GM23338 (cell line): ENCODE measurements at regions not wholly inside any gene's neighbourhood (a gene's known extent, or its start where the extent isn't known, plus 50 kb on each side); places are given as distances from the start of the nearest gene placed in this dataset.

ENCODE experiments used
- ATAC-seq: fragments of 200-7000 bp; cut with Tn5 transposase; 3 replicates; pipeline ENCODE4 v1.9.1; 2020
- DNase-seq: peaks from one replicate; pipeline ENCODE4 v3.0.0-alpha.2; 2015; ENCODE audit warnings: low spot score
- H2AFZ ChIP-seq: fragments of 200-600 bp; sonication (generic); 2 replicates; pipeline ENCODE4 v1.8.0; 2016; ENCODE audit warnings: antibody characterized with exemption, mild to moderate bottlenecking, moderate library complexity
- H3F3A ChIP-seq: fragments of 200-600 bp; sonication (generic); replicated peaks from 2 replicates; pipeline ENCODE4 v1.8.0; 2017; ENCODE audit warnings: antibody characterized with exemption, mixed run types, low read depth
- H3K27ac ChIP-seq: fragments of 200-600 bp; sonication (generic); 2 replicates; pipeline ENCODE4 v1.6.1; 2016; ENCODE audit warnings: low read depth
- H3K27me3 ChIP-seq: fragments of 200-600 bp; sonication (generic); 2 replicates; pipeline ENCODE4 v1.8.0; 2016; ENCODE audit warnings: mild to moderate bottlenecking, mixed run types, moderate library complexity; ENCODE audit not compliant: insufficient read depth
- H3K36me3 ChIP-seq: fragments of 200-600 bp; sonication (generic); 2 replicates; pipeline ENCODE4 v1.8.0; 2016; ENCODE audit warnings: mild to moderate bottlenecking; ENCODE audit not compliant: insufficient read depth
- H3K4me1 ChIP-seq: fragments of 200-600 bp; sonication (generic); 2 replicates; pipeline ENCODE4 v1.8.0; 2016; ENCODE audit warnings: mild to moderate bottlenecking, moderate library complexity; ENCODE audit not compliant: insufficient read depth
- H3K4me2 ChIP-seq: fragments of 200-600 bp; sonication (generic); 2 replicates; pipeline ENCODE4 v1.7.1; 2017; ENCODE audit warnings: mixed run types
- H3K4me3 ChIP-seq: fragments of 200-600 bp; sonication (generic); 2 replicates; pipeline ENCODE4 v1.6.1; 2016; ENCODE audit warnings: mixed run types
- H3K79me2 ChIP-seq: fragments of 200-600 bp; sonication (generic); replicated peaks from 2 replicates; pipeline ENCODE4 v1.8.0; 2017; ENCODE audit warnings: mild to moderate bottlenecking; ENCODE audit not compliant: insufficient read depth
- H3K9me2 ChIP-seq: fragments of 200-600 bp; sonication (generic); 2 replicates; pipeline ENCODE4 v1.8.0; 2017; ENCODE audit not compliant: insufficient read depth
- H4K20me1 ChIP-seq: fragments of 200-600 bp; sonication (generic); replicated peaks from 2 replicates; pipeline ENCODE4 v1.8.0; 2017; ENCODE audit warnings: mild to moderate bottlenecking; ENCODE audit not compliant: insufficient read depth
- H3K27ac Mint-ChIP-seq: 2 replicates; pipeline ENCODE4 v1.8.0; 2020; ENCODE audit warnings: inconsistent platforms, mild to moderate bottlenecking, moderate library complexity, mixed read lengths
- H3K27me3 Mint-ChIP-seq: 3 replicates; pipeline ENCODE4 v1.8.0; 2022; ENCODE audit warnings: low read depth, mild to moderate bottlenecking, moderate library complexity, mixed read lengths, inconsistent platforms; ENCODE audit not compliant: insufficient read depth, poor library complexity
- H3K36me3 Mint-ChIP-seq: 3 replicates; pipeline ENCODE4 v1.8.0; 2021; ENCODE audit warnings: low read depth, mild to moderate bottlenecking, inconsistent platforms, moderate library complexity, mixed read lengths
- H3K4me1 Mint-ChIP-seq: 3 replicates; pipeline ENCODE4 v1.8.0; 2020; ENCODE audit warnings: mild to moderate bottlenecking, inconsistent platforms, mixed read lengths
- H3K4me3 Mint-ChIP-seq: 3 replicates; pipeline ENCODE4 v1.8.0; 2021; ENCODE audit warnings: moderate library complexity, mild to moderate bottlenecking, inconsistent platforms, mixed read lengths
- H3K9me3 Mint-ChIP-seq: 3 replicates; pipeline ENCODE4 v1.8.0; 2020; ENCODE audit warnings: moderate library complexity, mild to moderate bottlenecking, inconsistent platforms, mixed read lengths
- CREB1 ChIP-seq: fragments of 250-450 bp; sonication (Bioruptor Pico); IDR thresholded peaks from 2 replicates; pipeline ENCODE4 v1.5.0; 2020; ENCODE audit warnings: low read depth, mild to moderate bottlenecking, moderate library complexity
- CTCF ChIP-seq, 2 experiments: fragments of 200-600 bp in 1 of 2; sonication (generic) in 1 of 2; conservative IDR thresholded peaks; 2 replicates each; pipeline versions ENCODE4 v1.5.1 to v1.6.1; 2016 to 2017; ENCODE audit warnings: antibody characterized with exemption in 2 of 2, low read depth in 2 of 2, mild to moderate bottlenecking in 2 of 2, moderate library complexity in 1 of 2
- ETS1 ChIP-seq: IDR thresholded peaks from 2 replicates; pipeline ENCODE4 v1.6.1; 2016; ENCODE audit warnings: antibody characterized with exemption
- EZH2 ChIP-seq: fragments of 200-600 bp; sonication (generic); IDR thresholded peaks from one replicate; pipeline ENCODE4 v1.8.0; 2017; ENCODE audit warnings: antibody characterized with exemption, mild to moderate bottlenecking, low read depth; ENCODE audit not compliant: unreplicated experiment
- EZH2phosphoT487 ChIP-seq: fragments of 200-600 bp; sonication (generic); IDR thresholded peaks from one replicate; pipeline ENCODE4 v1.8.1; 2018; ENCODE audit warnings: antibody characterized with exemption; ENCODE audit not compliant: unreplicated experiment
- JUNB ChIP-seq: IDR thresholded peaks from one replicate; pipeline ENCODE4 v1.6.1; 2016; ENCODE audit warnings: antibody characterized with exemption; ENCODE audit not compliant: unreplicated experiment
- NANOG ChIP-seq: IDR thresholded peaks from 2 replicates; pipeline ENCODE4 v1.6.1; 2016; ENCODE audit warnings: antibody characterized with exemption, borderline replicate concordance
- POLR2AphosphoS5 ChIP-seq: IDR thresholded peaks from 2 replicates; pipeline ENCODE4 v1.6.1; 2016; ENCODE audit warnings: antibody characterized with exemption, low read depth
- REST ChIP-seq: IDR thresholded peaks from one replicate; pipeline ENCODE4 v1.6.1; 2018; ENCODE audit warnings: antibody characterized with exemption; ENCODE audit not compliant: unreplicated experiment
- STAT1 ChIP-seq: IDR thresholded peaks from one replicate; pipeline ENCODE4 v1.6.1; 2016; ENCODE audit warnings: antibody characterized with exemption; ENCODE audit not compliant: unreplicated experiment
- ZNF114 ChIP-seq: fragments of 250-450 bp; sonication (Bioruptor Pico); IDR thresholded peaks from 2 replicates; pipeline ENCODE4 v1.5.0; 2020; ENCODE audit warnings: mild to moderate bottlenecking, moderate library complexity
- ZNF331 ChIP-seq: fragments of 250-450 bp; sonication (Bioruptor Pico); IDR thresholded peaks from 2 replicates; pipeline ENCODE4 v1.5.0; 2020; ENCODE audit warnings: low read depth, mild to moderate bottlenecking, moderate library complexity
- ZNF462 ChIP-seq: fragments of 250-450 bp; sonication (Bioruptor Pico); IDR thresholded peaks from 2 replicates; pipeline ENCODE4 v1.5.0; 2020; ENCODE audit warnings: mild to moderate bottlenecking, moderate library complexity

- no peak for TF ChIP-seq JUNB
- no peak for TF ChIP-seq NANOG
Measured at GRCh38 chr11:111169367-111169766, 76.2 kb upstream of the POU2AF2 start (continued).

GRCh38 chr11:111168871-111169270 is 76.7 kb upstream of the POU2AF2 start:
- ATAC-seq: no peak
- H3K4me3 Mint-ChIP-seq: no peak overlapping the region
- no peaks in the 10 kb centered on the region for H3K27me3 ChIP-seq
- 0 out of 2 replicates have a peak, but pooled peaks cover 3% of the 10 kb centered on the region for H3K9me2 ChIP-seq
- peaks cover 5% of the 10 kb centered on the region; the same call in 1 of the 2 replicates for H3K4me1 ChIP-seq
- peaks cover 3% of the 10 kb centered on the region; the same call in 1 of the 3 replicates for H3K4me1 Mint-ChIP-seq
- no peak overlapping the region for H3K4me2 ChIP-seq
- TF ChIP-seq JUNB: no peak
- no peak for TF ChIP-seq NANOG
- TF ChIP-seq ZNF114: no peak
- TF ChIP-seq ZNF331 (CRISPR knock-in tag): no peak
- no peak for TF ChIP-seq CREB1 (CRISPR knock-in tag)
- no peak for TF ChIP-seq STAT1
- TF ChIP-seq ZNF462 (CRISPR knock-in tag): no peak
- TF ChIP-seq POLR2AphosphoS5: no peak
- TF ChIP-seq EZH2: no peak
- no peak for TF ChIP-seq EZH2phosphoT487
- no peak for TF ChIP-seq ETS1
- no peak for TF ChIP-seq CTCF (conservative IDR thresholded peaks at IDR 0.05; ENCODE audit: low read depth in 2 of 2)
- no peak for TF ChIP-seq REST
- H3K79me2 ChIP-seq: no peaks in the 10 kb centered on the region
- H3K27ac Mint-ChIP-seq: no peak overlapping the region
- H3K27me3 Mint-ChIP-seq: no peaks in the 10 kb centered on the region
- no peak for DNase-seq
- H3K4me3 ChIP-seq: no peak overlapping the region
- H3K36me3 ChIP-seq: no peaks in the 10 kb centered on the region
- H3K27ac ChIP-seq: no peak overlapping the region
- H4K20me1 ChIP-seq: no peaks in the 10 kb centered on the region
- H3K36me3 Mint-ChIP-seq: no peaks in the 10 kb centered on the region
- H3K9me3 Mint-ChIP-seq: no peaks in the 10 kb centered on the region
- H2AFZ ChIP-seq: no peak overlapping the region
- H3F3A ChIP-seq: no peaks in the 10 kb centered on the region
